ENCODE measurements at regions not wholly inside any gene's neighbourhood (a gene's known extent, or its start where the extent isn't known, plus 50 kb on each side); places are given as distances from the start of the nearest gene placed in this dataset.

- H3K27ac Mint-ChIP-seq = no peak overlapping the region
These were observed 292.7 kb downstream of the DIPK2A start for GRCh38 chr3:144264350-144264749.

GRCh38 chr3:144264794-144265193 lies 293.2 kb downstream of the DIPK2A start:
- Mint-ChIP-seq H3K4me3 (no peak overlapping the region), H3K4me1 (no peaks in the 10 kb centered on the region), H3K36me3 (no peaks in the 10 kb centered on the region), H3K9me3 (peaks cover 5% of the 10 kb centered on the region), H3K27ac (no peak overlapping the region)
- no peak for ATAC-seq
- DNase-seq (ENCODE audit: low spot score in 2 of 2) = no peak

More at GRCh38 chr3:144264350-144264749, 292.7 kb downstream of the DIPK2A start:
- ATAC-seq (no peak), DNase-seq (ENCODE audit: low spot score in 2 of 2) (no peak)
- Mint-ChIP-seq H3K9me3 (peaks cover 5% of the 10 kb centered on the region), H3K36me3 (no peaks in the 10 kb centered on the region), H3K4me3 (no peak overlapping the region), H3K4me1 (no peaks in the 10 kb centered on the region)

GRCh38 chr3:144265542-144266100 lies 294.0 kb downstream of the DIPK2A start:
- Mint-ChIP-seq H3K36me3 (no peaks in the 10 kb centered on the region), H3K4me3 (no peak overlapping the region), H3K27ac (no peak overlapping the region), H3K4me1 (no peaks in the 10 kb centered on the region), H3K9me3 (peaks cover 4% of the 10 kb centered on the region)
- DNase-seq (ENCODE audit: low spot score in 2 of 2) = no peak
- no peak for ATAC-seq

- Mint-ChIP-seq H3K4me3 (no peak overlapping the region), H3K4me1 (no peaks in the 10 kb centered on the region), H3K9me3 (peaks cover 3% of the 10 kb centered on the region), H3K27ac (no peak overlapping the region), H3K36me3 (no peaks in the 10 kb centered on the region)
- ATAC-seq = no peak
- no peak for DNase-seq (ENCODE audit: low spot score in 2 of 2)
These were observed 298.5 kb downstream of the DIPK2A start for GRCh38 chr3:144270100-144270499.

- DNase-seq (ENCODE audit: low spot score in 2 of 2) (no peak), ATAC-seq (no peak)
- no peak overlapping the region for H3K27ac Mint-ChIP-seq
- no peaks in the 10 kb centered on the region for H3K9me3 Mint-ChIP-seq
- no peaks in the 10 kb centered on the region for H3K4me1 Mint-ChIP-seq
- no peak overlapping the region for H3K4me3 Mint-ChIP-seq
- no peaks in the 10 kb centered on the region for H3K36me3 Mint-ChIP-seq
These were observed 301.1 kb downstream of the DIPK2A start for GRCh38 chr3:144272680-144273079.

- no peak for ATAC-seq
- Mint-ChIP-seq H3K4me3 (no peak overlapping the region), H3K27ac (no peak overlapping the region), H3K36me3 (no peaks in the 10 kb centered on the region), H3K4me1 (no peaks in the 10 kb centered on the region), H3K9me3 (no peaks in the 10 kb centered on the region)
- DNase-seq (ENCODE audit: low spot score in 2 of 2) = no peak
These were observed 302.0 kb downstream of the DIPK2A start for GRCh38 chr3:144273601-144274000.

- ATAC-seq (no peak), DNase-seq (ENCODE audit: low spot score in 2 of 2) (no peak)
- H3K27ac Mint-ChIP-seq = no peak overlapping the region
- H3K9me3 Mint-ChIP-seq = no peaks in the 10 kb centered on the region
- H3K4me3 Mint-ChIP-seq = no peak overlapping the region
- H3K4me1 Mint-ChIP-seq = no peaks in the 10 kb centered on the region
- no peaks in the 10 kb centered on the region for H3K36me3 Mint-ChIP-seq
These were observed 303.4 kb downstream of the DIPK2A start for GRCh38 chr3:144275005-144275404.

- DNase-seq (ENCODE audit: low spot score in 2 of 2) (no peak), ATAC-seq (no peak)
- Mint-ChIP-seq H3K27ac (no peak overlapping the region), H3K36me3 (no peaks in the 10 kb centered on the region), H3K9me3 (peaks cover 6% of the 10 kb centered on the region), H3K4me1 (no peaks in the 10 kb centered on the region), H3K4me3 (no peak overlapping the region)
These were observed 310.7 kb downstream of the DIPK2A start for GRCh38 chr3:144282313-144282712.

GRCh38 chr3:144286235-144286910 lies 314.8 kb downstream of the DIPK2A start:
- H3K4me3 Mint-ChIP-seq = no peak overlapping the region
- H3K4me1 Mint-ChIP-seq = no peaks in the 10 kb centered on the region
- H3K27ac Mint-ChIP-seq = no peak overlapping the region
- H3K36me3 Mint-ChIP-seq = no peaks in the 10 kb centered on the region
- H3K9me3 Mint-ChIP-seq = peaks cover 16% of the 10 kb centered on the region
- ATAC-seq = no peak
- DNase-seq (ENCODE audit: low spot score in 2 of 2) = no peak

GRCh38 chr3:144287001-144287400 lies 315.4 kb downstream of the DIPK2A start:
- Mint-ChIP-seq H3K4me3 (no peak overlapping the region), H3K27ac (no peak overlapping the region), H3K36me3 (no peaks in the 10 kb centered on the region), H3K9me3 (peaks cover 16% of the 10 kb centered on the region), H3K4me1 (no peaks in the 10 kb centered on the region)
- DNase-seq (ENCODE audit: low spot score in 2 of 2) (no peak), ATAC-seq (no peak)

GRCh38 chr3:144289057-144289456 lies 317.4 kb downstream of the DIPK2A start:
- Mint-ChIP-seq H3K4me3 (no peak overlapping the region), H3K27ac (no peak overlapping the region), H3K9me3 (peaks cover 15% of the 10 kb centered on the region), H3K36me3 (no peaks in the 10 kb centered on the region), H3K4me1 (no peaks in the 10 kb centered on the region)
- ATAC-seq = no peak
- DNase-seq (ENCODE audit: low spot score in 2 of 2) = no peak

- DNase-seq (ENCODE audit: low spot score in 2 of 2) = no peak
- ATAC-seq = peak; percentile 84
- no peaks in the 10 kb centered on the region for H3K36me3 Mint-ChIP-seq
- no peaks in the 10 kb centered on the region for H3K4me1 Mint-ChIP-seq
- H3K9me3 Mint-ChIP-seq = peaks cover 4% of the 10 kb centered on the region
- no peak overlapping the region for H3K4me3 Mint-ChIP-seq
- H3K27ac Mint-ChIP-seq = no peak overlapping the region
These were observed 323.3 kb downstream of the DIPK2A start for GRCh38 chr3:144294659-144295538.

GRCh38 chr3:144295613-144296012 lies 324.0 kb downstream of the DIPK2A start:
- no peaks in the 10 kb centered on the region for H3K36me3 Mint-ChIP-seq
- H3K4me3 Mint-ChIP-seq = no peak overlapping the region
- no peak for ATAC-seq
- H3K4me1 Mint-ChIP-seq = no peaks in the 10 kb centered on the region
- DNase-seq (ENCODE audit: low spot score in 2 of 2) = no peak
- H3K27ac Mint-ChIP-seq = no peak overlapping the region
- peaks cover 9% of the 10 kb centered on the region for H3K9me3 Mint-ChIP-seq

- Mint-ChIP-seq H3K36me3 (no peaks in the 10 kb centered on the region), H3K27ac (no peak overlapping the region), H3K4me3 (no peak overlapping the region), H3K9me3 (peaks cover 9% of the 10 kb centered on the region), H3K4me1 (no peaks in the 10 kb centered on the region)
- ATAC-seq (no peak), DNase-seq (ENCODE audit: low spot score in 2 of 2) (no peak)
These were observed 325.2 kb downstream of the DIPK2A start for GRCh38 chr3:144296808-144297207.

- DNase-seq (ENCODE audit: low spot score in 2 of 2) = no peak
- Mint-ChIP-seq H3K36me3 (no peaks in the 10 kb centered on the region), H3K4me3 (no peak overlapping the region), H3K27ac (no peak overlapping the region), H3K4me1 (no peaks in the 10 kb centered on the region), H3K9me3 (peaks cover 12% of the 10 kb centered on the region)
- no peak for ATAC-seq
These were observed 330.2 kb downstream of the DIPK2A start for GRCh38 chr3:144301863-144302262.

GRCh38 chr3:144307951-144308350 lies 336.3 kb downstream of the DIPK2A start:
- Mint-ChIP-seq H3K27ac (no peak overlapping the region), H3K4me1 (no peaks in the 10 kb centered on the region), H3K9me3 (peaks cover 9% of the 10 kb centered on the region), H3K36me3 (no peaks in the 10 kb centered on the region), H3K4me3 (no peak overlapping the region)
- ATAC-seq (no peak), DNase-seq (ENCODE audit: low spot score in 2 of 2) (no peak)

Measured in stimulated activated effector memory CD8-positive, alpha-beta T cell treated with anti-CD3 and anti-CD28 coated beads, Interleukin-12 subunit alpha, Interleukin-12 subunit beta, amount 100 ng/mL, for 72 hours (primary cell).